GM19395 (cell line): ENCODE measurements at regions not wholly inside any gene's neighbourhood (a gene's known extent, or its start where the extent isn't known, plus 50 kb on each side); places are given as distances from the start of the nearest gene placed in this dataset.
"Not testable (repeated sequence)": the region's sequence is repeated elsewhere in the genome, so short reads cannot be mapped to it uniquely, and the experiment has no call there.

ENCODE experiments used
- ATAC-seq: cut with Tn5 transposase; IDR thresholded peaks from one replicate; pipeline ENCODE4 v1.9.1; 2021; ENCODE audit warnings: mild to moderate bottlenecking, moderate library complexity; ENCODE audit not compliant: unreplicated experiment

GRCh38 chr14:30417121-30417520 lies 141.8 kb upstream of the G2E3 start:
- ATAC-seq, result no peak

DNA sequence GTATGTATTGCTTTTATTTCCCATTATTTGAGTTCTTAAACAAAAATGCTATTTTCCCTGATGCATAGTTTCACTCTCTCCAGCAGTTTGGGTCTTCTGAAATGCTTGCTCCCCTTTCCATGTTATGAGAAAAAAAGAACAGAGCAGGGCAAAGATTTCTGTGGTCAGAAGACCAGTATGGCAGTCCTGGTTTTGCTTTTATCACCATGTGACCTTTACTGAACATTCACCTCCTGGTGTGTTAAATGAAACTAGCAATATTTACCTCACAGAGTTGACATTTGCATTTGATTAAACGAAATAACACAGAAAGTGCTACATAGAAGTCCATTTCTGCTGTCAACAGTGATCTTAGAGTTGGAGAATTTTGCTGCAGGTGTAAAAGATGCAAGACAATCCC lies 141.0 kb upstream of the G2E3 start:
- no peak for ATAC-seq

DNA sequence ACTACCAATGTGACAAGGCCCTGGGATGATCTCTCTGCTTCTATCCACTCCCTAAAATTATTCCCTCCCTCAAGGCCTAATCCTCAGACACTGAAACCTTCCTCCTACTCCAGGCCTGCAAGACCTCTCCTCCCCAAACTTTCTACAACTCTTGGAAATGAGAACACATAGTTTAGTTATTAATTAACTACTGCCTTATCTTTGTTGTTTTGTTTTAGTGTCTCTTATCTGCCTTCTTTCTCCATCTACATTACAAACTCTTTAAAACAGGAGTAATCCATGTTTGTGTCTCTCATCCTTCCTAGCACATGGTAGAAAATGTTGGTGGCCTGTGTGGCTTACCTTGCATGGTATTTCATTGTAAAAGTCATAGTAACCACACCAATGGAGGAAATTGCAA lies 139.9 kb upstream of the G2E3 start:
- no peak for ATAC-seq

DNA sequence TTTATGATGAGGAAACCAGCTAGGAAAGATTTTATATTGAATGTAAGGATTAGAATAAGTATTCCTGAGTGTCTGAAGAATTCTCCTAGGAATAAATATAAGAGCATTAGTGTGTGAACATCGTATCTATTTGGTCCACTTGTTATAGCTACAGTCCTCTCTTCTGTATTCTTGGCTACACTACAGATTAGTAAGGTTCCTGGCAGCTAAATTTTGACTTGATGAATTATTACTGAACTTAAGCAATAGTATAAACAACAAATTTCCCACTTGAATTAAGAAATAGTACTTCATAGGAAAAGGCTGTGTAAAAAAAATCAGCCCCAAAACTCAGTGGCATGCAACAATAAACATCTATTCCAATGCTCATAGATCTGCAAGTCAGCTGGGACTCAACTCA lies 138.4 kb upstream of the G2E3 start:
- no peak for ATAC-seq

- no peak for ATAC-seq
Observed at GRCh38 chr14:30426463-30426862, 132.5 kb upstream of the G2E3 start.

DNA sequence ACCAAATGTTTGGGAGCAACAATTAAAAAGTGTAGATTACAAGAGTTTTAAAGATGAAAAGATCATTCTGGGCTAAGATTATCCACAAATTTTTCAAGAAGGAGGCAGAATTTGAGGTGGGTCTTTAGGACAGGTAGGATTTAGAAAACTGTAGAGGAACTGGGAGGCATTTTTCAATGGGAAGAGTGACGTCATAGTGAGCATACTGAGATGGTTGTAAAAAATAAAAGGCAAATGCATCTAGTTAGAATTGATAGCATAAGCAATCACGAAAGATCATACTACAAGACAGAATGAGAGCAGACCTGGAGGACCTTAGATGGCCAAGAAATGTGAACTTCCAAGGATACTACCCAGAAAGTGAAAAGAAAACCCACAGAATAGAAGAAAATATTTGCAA lies 131.6 kb upstream of the G2E3 start:
- no peak for ATAC-seq

GRCh38 chr14:30427846-30428245 lies 131.1 kb upstream of the G2E3 start:
- ATAC-seq, result no peak

DNA sequence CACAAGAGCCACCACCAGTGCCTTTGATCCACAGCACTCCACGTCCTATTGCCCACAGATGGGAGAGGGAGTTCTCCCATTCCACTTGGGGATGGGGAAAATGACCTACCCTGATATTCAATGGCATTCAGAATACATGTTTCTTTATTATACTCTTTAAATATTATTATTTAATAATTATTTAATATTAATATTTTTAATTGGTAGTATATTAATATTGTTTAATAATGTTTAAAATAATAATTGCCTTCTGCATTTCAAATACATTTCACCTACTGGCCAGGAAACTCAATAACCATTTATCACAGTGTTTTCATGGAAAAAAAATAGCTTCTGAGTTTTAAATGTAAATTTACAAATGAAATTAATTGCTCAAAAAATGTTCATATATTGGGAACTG lies 127.4 kb upstream of the G2E3 start:
- no peak for ATAC-seq

DNA sequence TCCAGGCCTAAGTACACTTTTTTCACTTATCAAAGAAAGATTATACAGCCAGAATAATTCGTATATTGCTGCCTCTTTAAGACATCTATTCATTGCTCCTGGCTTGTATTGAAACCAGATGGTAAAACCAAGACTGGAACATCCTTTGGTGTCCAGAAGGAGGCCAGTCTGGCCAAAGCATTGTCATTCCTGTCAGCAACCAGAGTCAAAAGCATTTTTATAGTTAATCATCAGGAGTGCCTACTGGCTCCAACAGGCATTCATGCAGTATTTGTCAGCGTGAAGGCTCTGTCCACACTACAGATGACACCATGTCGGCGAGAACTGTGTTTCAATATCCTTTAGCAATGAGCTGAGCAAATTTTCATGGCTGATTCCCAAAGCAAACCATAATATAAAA lies 118.0 kb upstream of the G2E3 start:
- ATAC-seq, result no peak

- no peak for ATAC-seq
Observed at GRCh38 chr14:30443368-30444007, 115.5 kb upstream of the G2E3 start.

DNA sequence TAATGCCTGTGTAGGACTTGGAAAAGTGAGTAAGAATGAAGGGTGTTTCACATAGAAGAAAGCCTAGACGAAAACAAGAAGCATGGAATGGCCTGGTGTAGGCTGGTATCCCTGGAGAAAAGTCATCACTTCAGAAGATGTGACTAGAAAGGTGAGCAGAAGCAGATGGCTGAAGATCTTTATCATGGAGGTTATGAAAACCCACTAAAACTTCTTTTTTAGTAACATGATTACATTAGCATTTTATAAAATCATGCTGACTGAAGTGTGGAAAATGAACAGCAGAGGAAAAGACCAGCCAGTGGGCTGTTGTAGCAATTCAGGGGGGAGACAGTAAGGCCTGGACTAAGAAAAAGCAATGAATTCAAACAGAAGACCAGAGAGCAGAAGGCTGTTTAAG lies 114.5 kb upstream of the G2E3 start:
- ATAC-seq, result no peak

- no peak for ATAC-seq
Observed at GRCh38 chr14:30445011-30445793, 113.8 kb upstream of the G2E3 start.

GRCh38 chr14:30445852-30446251 lies 113.1 kb upstream of the G2E3 start:
- ATAC-seq, result no peak

GRCh38 chr14:30450631-30451545 lies 108.1 kb upstream of the G2E3 start:
- no peak for ATAC-seq

- ATAC-seq, result no peak
Observed at GRCh38 chr14:30456296-30456695, 102.7 kb upstream of the G2E3 start.

- no peak for ATAC-seq
Observed at GRCh38 chr14:30462358-30462757, 96.6 kb upstream of the G2E3 start.

- ATAC-seq, result no peak
Observed at GRCh38 chr14:30464481-30464880, 94.5 kb upstream of the G2E3 start.

- ATAC-seq, result no peak
Observed at GRCh38 chr14:30468354-30468753, 90.6 kb upstream of the G2E3 start.

- ATAC-seq, result no peak
Observed at GRCh38 chr14:30471980-30472379, 87.0 kb upstream of the G2E3 start.

DNA sequence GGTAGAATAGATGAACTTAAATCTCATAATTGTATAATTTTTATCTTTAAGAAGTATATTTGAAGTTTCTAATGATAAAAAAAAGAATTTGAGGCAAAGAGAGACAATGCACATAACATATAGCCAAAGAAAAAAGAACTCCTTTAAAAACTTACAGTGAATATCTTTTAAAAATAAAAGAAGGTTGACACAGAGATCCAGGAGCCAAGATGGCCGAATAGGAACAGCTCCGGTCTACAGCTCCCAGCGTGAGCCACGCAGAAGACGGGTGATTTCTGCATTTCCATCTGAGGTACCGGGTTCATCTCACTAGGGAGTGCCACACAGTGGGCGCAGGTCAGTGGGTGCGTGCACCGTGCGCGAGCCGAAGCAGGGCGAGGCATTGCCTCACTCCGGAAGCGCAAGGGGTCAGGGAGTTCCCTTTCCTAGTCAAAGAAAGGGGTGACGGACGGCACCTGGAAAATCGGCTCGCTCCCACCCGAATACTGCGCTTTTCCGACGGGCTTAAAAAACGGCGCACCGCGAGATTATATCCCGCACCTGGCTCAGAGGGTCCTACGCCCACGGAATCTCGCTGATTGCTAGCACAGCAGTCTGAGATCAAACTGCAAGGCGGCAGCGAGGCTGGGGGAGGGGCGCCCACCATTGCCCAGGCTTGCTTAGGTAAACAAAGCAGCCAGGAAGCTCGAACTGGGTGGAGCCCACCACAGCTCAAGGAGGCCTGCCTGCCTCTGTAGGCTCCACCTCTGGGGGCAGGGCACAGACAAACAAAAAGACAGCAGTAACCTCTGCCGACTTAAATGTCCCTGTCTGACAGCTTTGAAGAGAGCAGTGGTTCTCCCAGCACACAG lies 84.9 kb upstream of the G2E3 start:
- not testable (repeated sequence) for ATAC-seq

- ATAC-seq, result no peak
Observed at GRCh38 chr14:30482276-30482675, 76.7 kb upstream of the G2E3 start.
